GM12874 (cell line): ENCODE measurements at regions not wholly inside any gene's neighbourhood (a gene's known extent, or its start where the extent isn't known, plus 50 kb on each side); places are given as distances from the start of the nearest gene placed in this dataset.

Experiments used
- CTCF ChIP-seq: IDR thresholded peaks from 2 replicates; pipeline ENCODE4 v1.5.1; 2011; ENCODE audit warnings: low read depth, mild to moderate bottlenecking, control low read depth, low read length, moderate library complexity; ENCODE audit not compliant: insufficient read depth

- TF ChIP-seq CTCF: no peak
Observed at GRCh38 chr4:151527699-151528098, 118.7 kb downstream of the FHIP1A start.

- TF ChIP-seq CTCF: no peak
Observed at GRCh38 chr4:151529187-151529586, 120.2 kb downstream of the FHIP1A start.

GRCh38 chr4:151530230-151530629 lies 121.3 kb downstream of the FHIP1A start:
- no peak for TF ChIP-seq CTCF

- TF ChIP-seq CTCF: no peak
Observed at GRCh38 chr4:151530783-151531182, 121.8 kb downstream of the FHIP1A start.

- TF ChIP-seq CTCF: no peak
Observed at GRCh38 chr4:151532001-151532708, 123.2 kb downstream of the FHIP1A start.

- TF ChIP-seq CTCF: no peak
Observed at GRCh38 chr4:151534195-151534594, 125.2 kb downstream of the FHIP1A start.

- TF ChIP-seq CTCF: no peak
Observed at GRCh38 chr4:151535366-151535765, 126.4 kb downstream of the FHIP1A start.
